CMK (cell line): ENCODE measurements at regions not wholly inside any gene's neighbourhood (a gene's known extent, or its start where the extent isn't known, plus 50 kb on each side); places are given as distances from the start of the nearest gene placed in this dataset.

Source experiments
- DNase-seq: peaks from one replicate; pipeline ENCODE4 v3.0.0-alpha.2; 2010; ENCODE audit warnings: low read depth

- no peak for DNase-seq
These were observed 1526.6 kb upstream of the FLRT2 start for GRCh38 chr14:84003346-84003745.

DNA sequence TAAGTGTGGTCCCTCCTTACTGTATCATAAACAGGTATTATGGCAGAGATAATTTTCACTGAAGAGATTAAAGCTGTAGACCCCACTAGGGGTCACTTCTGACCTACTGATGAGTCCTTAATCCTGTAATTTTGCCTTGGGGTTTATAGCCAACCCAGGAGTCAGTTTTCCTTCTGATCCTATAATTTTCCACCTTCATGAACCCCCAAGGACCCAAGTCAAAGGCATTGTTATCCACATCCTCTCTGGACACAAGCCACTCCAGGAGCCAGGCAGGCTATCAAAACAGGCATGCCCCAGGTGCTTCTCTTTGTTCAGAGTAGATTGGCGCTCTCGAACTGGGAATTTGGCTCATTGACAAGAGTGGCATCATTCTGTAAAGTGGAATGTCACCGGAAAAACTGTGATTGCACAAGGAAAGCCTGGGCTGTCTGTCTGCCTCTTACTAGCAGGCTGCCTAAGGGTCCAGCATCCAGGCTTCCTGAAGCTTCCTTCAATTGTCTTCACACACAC, 1523.2 kb upstream of the FLRT2 start:
- no peak for DNase-seq

GRCh38 chr14:84013424-84013823, 1516.5 kb upstream of the FLRT2 start:
- DNase-seq: no peak

DNA sequence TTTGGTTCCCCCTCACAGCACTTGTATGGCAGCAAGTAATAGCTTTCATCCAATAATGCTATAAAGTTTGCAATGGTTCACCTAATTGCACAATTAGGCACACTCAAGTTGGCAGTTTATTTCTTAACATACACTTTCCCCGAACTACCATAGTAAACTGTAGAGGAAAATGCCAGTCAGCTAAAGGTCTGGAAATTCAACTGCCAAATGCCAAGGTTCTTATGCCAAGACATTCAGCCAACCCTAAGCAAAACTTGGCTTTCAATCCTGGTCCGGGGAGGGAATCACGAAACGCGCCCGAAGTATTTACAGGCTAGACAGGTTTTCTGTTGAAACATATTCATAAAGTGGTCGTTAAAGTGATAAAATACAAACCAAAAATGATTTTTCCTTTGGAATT, 1512.4 kb upstream of the FLRT2 start:
- DNase-seq: no peak

DNA sequence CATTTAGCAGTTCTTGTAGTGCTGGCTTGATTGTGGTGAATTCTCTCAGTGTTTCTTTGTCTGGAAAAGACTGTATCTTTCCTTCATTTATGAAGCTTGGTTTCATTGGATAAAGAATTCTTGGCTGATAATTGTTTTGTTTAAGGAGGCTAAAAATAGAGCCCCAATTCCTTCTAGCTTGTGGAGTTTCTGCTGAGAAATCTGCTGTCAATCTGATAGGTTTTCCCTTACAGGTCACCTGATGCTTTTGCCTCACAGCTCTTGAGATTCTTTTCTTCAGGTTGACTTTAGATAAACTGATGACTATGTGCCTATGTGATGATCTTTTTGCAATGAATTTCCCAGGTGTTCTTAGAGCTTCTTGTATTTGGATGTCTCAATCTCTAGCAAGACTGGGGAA, 1508.5 kb upstream of the FLRT2 start:
- DNase-seq: no peak

GRCh38 chr14:84024231-84024820, 1505.6 kb upstream of the FLRT2 start:
- DNase-seq: no peak

DNA sequence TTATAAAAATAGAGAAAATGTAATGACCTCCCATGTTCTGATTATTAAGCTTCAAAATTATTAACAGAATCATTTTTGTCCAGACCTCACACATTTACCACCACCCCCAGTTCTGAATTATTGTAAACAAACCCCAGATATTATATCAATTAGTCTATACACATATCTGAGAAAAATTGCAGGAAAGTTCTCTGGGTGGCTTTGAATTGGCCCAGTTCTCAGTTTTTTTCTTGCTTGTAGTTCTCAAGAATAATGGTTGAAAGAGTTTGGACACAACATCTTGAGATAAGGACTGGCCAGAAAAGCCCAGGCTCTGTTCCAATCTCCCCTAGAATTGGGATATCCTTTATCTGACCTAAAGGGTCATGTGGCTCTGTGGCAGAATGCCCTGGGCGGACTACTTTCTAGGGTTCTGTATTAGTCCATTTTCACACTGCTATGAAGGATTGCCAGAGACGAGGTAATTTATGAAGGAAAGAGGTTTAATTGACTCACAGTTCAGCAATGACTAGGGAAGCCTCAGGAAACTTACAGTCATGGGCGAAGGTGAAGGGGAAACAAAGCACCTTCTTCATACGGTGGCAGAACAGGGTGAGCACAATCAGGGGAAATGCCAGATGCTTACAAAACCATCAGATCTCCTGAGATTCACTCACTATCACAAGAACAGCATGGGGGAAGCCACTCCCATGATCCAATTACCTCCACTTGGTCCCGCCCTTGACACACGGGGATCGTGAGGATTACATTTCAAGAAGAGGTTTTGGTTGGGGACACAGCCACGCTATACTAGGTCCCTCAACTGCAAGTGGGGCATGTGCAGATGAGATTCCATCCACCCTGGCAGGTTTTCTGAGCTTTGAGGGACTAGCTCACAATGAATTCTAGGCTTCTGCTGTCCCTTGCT, 1504.6 kb upstream of the FLRT2 start:
- no peak for DNase-seq

- no peak for DNase-seq
These were observed 1502.6 kb upstream of the FLRT2 start for GRCh38 chr14:84027351-84027750.

- no peak for DNase-seq
These were observed 1501.8 kb upstream of the FLRT2 start for GRCh38 chr14:84028080-84028604.

DNA sequence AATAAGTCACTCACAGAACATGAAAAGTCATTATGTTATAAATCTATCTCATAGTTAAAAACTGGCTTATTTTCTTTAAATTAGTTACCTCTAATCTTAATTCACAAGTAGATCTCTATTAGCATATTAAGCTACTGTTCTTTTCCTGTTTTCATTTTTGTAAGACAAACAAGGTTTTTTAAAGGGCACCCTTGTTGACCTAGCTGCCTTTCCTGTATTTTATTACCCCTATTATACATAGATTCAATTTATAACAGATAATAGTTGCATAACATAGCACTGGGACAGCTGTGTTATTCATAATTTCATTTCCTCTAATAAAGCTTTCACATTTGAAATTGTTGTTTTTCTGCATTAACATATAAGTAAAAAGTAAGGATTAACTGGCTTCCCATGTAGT, 1500.7 kb upstream of the FLRT2 start:
- no peak for DNase-seq

- DNase-seq: no peak
These were observed 1500.2 kb upstream of the FLRT2 start for GRCh38 chr14:84029720-84030119.

DNA sequence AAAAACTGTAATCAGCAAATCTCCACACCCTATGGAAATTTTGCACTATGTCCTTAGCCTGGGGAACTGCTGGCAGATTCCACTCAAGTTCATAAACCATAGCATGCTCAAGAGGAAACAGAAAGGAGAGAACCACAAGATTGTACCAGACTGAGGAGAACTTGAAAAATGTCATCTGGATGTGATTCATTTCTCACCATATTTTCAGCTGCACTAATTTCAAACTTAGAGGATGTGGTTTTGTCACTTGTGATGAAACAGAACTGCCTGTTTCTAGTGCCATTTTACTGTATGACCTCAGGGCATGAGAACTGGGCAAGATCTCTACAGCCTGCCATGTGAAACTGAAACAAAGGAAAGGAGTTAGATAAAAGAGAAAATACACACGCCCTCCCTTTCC, 1493.1 kb upstream of the FLRT2 start:
- DNase-seq: no peak

GRCh38 chr14:84037593-84037992, 1492.4 kb upstream of the FLRT2 start:
- no peak for DNase-seq

DNA sequence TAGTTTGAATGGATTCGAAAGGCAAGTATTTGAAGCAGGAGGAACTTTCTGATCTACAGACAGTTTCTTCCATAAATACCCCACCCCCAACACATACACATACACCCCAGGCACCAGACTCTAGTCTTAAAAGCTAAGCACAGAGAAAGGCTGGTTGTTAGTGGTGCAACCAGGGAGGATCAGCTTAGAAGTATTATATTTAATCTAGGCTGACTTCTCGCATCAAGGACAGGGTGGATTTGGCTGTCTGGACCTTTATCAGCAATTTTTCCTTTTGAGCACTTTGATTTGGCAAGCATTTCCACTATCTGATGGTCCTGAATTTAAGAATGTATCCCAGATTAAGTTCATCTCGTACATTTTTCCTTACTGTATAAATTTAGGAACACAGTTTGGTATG, 1489.8 kb upstream of the FLRT2 start:
- no peak for DNase-seq

DNA sequence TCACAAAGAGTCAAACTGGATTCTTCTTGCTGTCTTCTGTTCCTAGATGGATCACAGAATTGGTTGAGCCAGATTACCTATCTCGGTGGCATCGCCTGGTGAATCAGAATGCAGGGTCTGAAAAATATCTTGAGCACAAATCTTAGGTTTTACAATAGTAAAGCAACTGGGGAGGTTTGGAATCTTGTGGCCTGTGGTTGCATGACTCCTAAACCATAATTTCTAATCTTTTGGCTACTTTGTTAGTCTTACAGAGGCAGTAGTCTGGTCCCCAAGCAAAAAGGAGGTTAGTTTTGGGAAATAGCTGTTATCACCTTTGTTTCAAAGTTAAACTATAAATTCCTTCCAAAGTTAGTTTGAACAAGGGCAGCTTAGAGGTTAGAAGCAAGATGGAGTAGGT, 1488.5 kb upstream of the FLRT2 start:
- DNase-seq: no peak

- no peak for DNase-seq
These were observed 1487.0 kb upstream of the FLRT2 start for GRCh38 chr14:84042992-84043391.

GRCh38 chr14:84064316-84065125, 1465.4 kb upstream of the FLRT2 start:
- DNase-seq: no peak

DNA sequence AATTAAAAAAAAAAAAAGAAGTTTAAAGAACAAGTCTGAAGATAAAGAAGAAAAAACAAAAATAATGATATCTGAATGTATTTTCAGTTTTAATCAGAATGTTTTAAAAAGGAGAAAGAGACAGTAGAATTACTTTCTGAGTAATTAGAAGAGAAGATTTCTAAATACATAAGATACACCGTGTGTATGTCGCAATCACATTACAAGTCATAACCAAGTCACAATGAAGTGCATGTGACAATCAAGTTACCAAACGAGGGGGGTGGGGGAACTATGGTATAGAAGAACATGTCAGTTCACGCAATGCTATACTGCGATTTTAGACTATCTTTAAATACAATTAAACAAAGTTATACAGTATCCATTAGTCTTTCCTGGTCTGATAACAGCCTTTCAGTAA, 1464.1 kb upstream of the FLRT2 start:
- DNase-seq: no peak

DNA sequence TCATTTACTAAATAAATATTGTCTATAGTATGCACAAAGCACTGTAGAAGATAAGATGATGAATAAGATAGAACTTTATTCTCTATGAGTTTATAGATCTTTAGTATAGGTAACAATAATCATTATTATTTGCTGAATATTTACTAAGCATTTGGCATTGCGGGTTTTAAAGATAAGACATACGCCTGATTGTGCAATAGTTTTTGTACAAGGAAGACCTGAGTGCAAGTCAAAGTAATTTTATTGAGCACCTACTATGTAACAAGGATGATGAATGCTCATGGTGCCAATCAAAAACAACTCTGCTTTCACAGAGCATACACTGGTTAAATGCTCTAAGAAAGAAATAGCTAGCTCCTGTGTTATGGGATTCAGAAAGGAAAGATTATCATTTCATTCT, 1461.7 kb upstream of the FLRT2 start:
- no peak for DNase-seq

GRCh38 chr14:84071061-84071460, 1458.9 kb upstream of the FLRT2 start:
- no peak for DNase-seq

DNA sequence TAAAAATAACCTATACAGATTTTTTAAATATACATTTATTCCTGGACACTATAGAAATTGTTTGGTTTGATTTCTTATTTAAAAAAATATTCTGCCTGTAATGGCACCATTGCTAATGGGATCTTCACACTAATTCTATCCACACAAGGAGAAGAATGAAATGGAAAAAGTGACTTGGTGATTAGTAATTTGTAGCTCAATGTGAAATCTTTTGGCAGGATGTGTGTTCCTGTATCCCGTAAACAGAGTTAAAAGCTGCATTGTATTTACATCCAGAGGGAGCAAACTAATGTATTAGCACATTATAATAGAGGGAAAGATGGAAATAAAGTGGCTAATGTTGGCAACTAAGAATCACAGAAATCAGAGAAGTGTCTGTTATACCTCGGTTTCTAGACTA, 1455.3 kb upstream of the FLRT2 start:
- no peak for DNase-seq

- no peak for DNase-seq
These were observed 1449.0 kb upstream of the FLRT2 start for GRCh38 chr14:84080944-84081343.
